ENCODE measurements at regions not wholly inside any gene's neighbourhood (a gene's known extent, or its start where the extent isn't known, plus 50 kb on each side); places are given as distances from the start of the nearest gene placed in this dataset.

DNA sequence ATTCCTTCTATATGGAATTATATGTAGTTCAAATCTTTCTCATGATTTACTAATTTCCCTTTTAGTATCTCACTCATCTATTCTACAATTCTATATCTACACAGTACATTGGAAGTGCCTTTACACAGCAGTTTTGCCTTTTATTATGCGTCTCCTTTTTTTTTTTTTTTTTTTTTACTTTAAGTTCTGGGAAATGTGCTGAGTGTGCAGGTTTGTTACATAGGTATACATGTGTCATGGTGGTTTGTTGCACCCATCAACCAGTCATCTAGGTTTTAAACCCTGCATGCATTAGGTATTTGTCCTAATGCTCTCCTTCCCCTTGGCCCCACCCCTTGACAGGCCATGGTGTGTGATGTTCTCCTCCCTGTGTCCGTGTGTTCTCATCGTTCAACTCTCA lies 1150.1 kb upstream of the PRR20A start:
- TF ChIP-seq RAD21 (conservative IDR thresholded peaks at IDR 0.05) (no peak), EZH2 (IDR thresholded peaks at IDR 0.05; ENCODE audit: borderline replicate concordance, insufficient read depth, low read length, poor library complexity, severe bottlenecking) (no peak), SMC3 (conservative IDR thresholded peaks at IDR 0.05; ENCODE audit: poor library complexity) (no peak), MXI1 (conservative IDR thresholded peaks at IDR 0.05; ENCODE audit: poor library complexity, severe bottlenecking) (no peak), POLR2AphosphoS5 (IDR thresholded peaks at IDR 0.05) (no peak), EP300 (conservative IDR thresholded peaks at IDR 0.05; ENCODE audit: poor library complexity, severe bottlenecking) (no peak), TAF1 (IDR thresholded peaks at IDR 0.05; ENCODE audit: low read depth) (no peak)
- TF ChIP-seq, protein P1, sequence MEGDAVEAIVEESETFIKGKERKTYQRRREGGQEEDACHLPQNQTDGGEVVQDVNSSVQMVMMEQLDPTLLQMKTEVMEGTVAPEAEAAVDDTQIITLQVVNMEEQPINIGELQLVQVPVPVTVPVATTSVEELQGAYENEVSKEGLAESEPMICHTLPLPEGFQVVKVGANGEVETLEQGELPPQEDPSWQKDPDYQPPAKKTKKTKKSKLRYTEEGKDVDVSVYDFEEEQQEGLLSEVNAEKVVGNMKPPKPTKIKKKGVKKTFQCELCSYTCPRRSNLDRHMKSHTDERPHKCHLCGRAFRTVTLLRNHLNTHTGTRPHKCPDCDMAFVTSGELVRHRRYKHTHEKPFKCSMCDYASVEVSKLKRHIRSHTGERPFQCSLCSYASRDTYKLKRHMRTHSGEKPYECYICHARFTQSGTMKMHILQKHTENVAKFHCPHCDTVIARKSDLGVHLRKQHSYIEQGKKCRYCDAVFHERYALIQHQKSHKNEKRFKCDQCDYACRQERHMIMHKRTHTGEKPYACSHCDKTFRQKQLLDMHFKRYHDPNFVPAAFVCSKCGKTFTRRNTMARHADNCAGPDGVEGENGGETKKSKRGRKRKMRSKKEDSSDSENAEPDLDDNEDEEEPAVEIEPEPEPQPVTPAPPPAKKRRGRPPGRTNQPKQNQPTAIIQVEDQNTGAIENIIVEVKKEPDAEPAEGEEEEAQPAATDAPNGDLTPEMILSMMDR (IDR thresholded peaks at IDR 0.05; ENCODE audit: poor library complexity, severe bottlenecking) = no peak
